Prostate gland (tissue), 2 donors: ENCODE measurements at regions not wholly inside any gene's neighbourhood (a gene's known extent, or its start where the extent isn't known, plus 50 kb on each side); places are given as distances from the start of the nearest gene placed in this dataset.
"Not testable (repeated sequence)": the region's sequence is repeated elsewhere in the genome, so short reads cannot be mapped to it uniquely, and the experiment has no call there.

ENCODE experiments used
- POLR2A ChIP-seq: fragments of 450-650 bp; IDR thresholded peaks from one replicate; pipeline ENCODE4 v1.6.1; 2016; ENCODE audit warnings: antibody characterized with exemption, mild to moderate bottlenecking
- TF ChIP-seq, protein P1 (sequence below), 4 experiments: fragments of 200-600 bp in 2 of 4; fragments of 450-650 bp in 2 of 4; sonication (generic) in 2 of 4; IDR thresholded peaks; 1 replicate in 3 of 4; 2 replicates in 1 of 4; pipeline ENCODE4 v1.5.1; 2016 to 2019; ENCODE audit warnings: antibody characterized with exemption in 4 of 4, mild to moderate bottlenecking in 2 of 4, moderate library complexity in 2 of 4

DNA sequence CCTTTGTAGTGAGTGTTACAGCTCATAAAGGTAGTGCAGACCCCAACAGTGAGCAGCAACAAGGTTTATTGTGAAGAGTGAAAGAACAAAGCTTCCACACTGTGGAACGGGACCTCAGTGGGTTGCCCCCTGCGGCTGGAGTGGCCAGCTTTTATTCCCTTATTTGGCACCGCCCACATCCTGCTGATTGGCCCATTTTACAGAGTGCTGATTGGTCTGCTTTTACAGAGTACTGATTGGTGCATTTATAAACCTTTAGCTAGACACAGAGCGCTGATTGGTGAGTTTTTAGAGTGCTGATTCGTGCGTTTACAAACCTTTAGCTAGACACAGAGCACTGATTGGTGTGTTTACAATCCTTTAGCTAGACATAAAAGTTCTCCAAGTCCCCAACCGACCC is 763.9 kb upstream of the TMEFF2 start:
- TF ChIP-seq, protein P1, sequence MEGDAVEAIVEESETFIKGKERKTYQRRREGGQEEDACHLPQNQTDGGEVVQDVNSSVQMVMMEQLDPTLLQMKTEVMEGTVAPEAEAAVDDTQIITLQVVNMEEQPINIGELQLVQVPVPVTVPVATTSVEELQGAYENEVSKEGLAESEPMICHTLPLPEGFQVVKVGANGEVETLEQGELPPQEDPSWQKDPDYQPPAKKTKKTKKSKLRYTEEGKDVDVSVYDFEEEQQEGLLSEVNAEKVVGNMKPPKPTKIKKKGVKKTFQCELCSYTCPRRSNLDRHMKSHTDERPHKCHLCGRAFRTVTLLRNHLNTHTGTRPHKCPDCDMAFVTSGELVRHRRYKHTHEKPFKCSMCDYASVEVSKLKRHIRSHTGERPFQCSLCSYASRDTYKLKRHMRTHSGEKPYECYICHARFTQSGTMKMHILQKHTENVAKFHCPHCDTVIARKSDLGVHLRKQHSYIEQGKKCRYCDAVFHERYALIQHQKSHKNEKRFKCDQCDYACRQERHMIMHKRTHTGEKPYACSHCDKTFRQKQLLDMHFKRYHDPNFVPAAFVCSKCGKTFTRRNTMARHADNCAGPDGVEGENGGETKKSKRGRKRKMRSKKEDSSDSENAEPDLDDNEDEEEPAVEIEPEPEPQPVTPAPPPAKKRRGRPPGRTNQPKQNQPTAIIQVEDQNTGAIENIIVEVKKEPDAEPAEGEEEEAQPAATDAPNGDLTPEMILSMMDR (IDR thresholded peaks at IDR 0.05): not testable (repeated sequence)
- TF ChIP-seq POLR2A: not testable (repeated sequence)
